ENCODE measurements at regions not wholly inside any gene's neighbourhood (a gene's known extent, or its start where the extent isn't known, plus 50 kb on each side); places are given as distances from the start of the nearest gene placed in this dataset.

DNA sequence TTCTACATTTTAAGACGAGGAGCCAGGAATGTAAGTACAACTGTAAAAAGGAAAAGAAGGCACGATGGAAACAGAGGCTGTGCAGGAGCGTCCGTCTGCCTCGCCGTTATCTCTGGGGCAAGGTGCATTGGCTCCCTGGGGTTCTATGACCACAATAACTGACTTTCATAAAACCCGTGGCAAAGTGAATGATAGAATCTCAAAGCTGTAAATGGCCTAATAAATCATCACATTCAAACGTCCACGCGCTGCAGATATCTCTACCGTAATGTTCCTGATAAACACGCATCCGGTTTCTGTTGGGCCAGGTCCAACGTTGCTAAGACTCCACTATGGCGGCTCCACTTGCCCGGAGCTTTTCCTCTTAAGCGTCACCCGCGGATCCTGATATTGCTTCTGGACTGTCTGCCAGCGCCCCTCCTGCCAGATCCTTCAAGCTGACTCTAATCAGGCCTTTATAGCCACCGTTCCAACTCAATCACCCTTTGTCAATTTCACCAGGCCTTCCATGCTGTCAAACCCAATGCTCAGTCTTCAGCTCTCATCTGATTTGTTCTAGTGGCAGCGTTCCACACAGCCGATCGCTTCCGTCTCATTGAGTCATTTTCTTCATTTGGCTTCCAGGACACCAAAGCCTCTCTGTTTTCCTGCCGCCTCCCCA, 265.6 kb upstream of the FOXK1 start:
- no peaks in the 10 kb centered on the region for H3K27me3 ChIP-seq
- H3K36me3 ChIP-seq = no peaks in the 10 kb centered on the region
- no peaks in the 10 kb centered on the region for H3K4me1 ChIP-seq (ENCODE audit: control insufficient read depth in 1 of 2, insufficient read depth in 1 of 2, low read depth in 1 of 2, low read length in 1 of 2)
- TF ChIP-seq, protein P1, sequence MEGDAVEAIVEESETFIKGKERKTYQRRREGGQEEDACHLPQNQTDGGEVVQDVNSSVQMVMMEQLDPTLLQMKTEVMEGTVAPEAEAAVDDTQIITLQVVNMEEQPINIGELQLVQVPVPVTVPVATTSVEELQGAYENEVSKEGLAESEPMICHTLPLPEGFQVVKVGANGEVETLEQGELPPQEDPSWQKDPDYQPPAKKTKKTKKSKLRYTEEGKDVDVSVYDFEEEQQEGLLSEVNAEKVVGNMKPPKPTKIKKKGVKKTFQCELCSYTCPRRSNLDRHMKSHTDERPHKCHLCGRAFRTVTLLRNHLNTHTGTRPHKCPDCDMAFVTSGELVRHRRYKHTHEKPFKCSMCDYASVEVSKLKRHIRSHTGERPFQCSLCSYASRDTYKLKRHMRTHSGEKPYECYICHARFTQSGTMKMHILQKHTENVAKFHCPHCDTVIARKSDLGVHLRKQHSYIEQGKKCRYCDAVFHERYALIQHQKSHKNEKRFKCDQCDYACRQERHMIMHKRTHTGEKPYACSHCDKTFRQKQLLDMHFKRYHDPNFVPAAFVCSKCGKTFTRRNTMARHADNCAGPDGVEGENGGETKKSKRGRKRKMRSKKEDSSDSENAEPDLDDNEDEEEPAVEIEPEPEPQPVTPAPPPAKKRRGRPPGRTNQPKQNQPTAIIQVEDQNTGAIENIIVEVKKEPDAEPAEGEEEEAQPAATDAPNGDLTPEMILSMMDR (IDR thresholded peaks at IDR 0.05) = no peak
- H3K4me3 ChIP-seq (ENCODE audit: low read depth in 1 of 2, low read length in 1 of 2) = no peak overlapping the region
- H3K27ac ChIP-seq = no peak overlapping the region
- H3K9me3 ChIP-seq = no peaks in the 10 kb centered on the region

DNA sequence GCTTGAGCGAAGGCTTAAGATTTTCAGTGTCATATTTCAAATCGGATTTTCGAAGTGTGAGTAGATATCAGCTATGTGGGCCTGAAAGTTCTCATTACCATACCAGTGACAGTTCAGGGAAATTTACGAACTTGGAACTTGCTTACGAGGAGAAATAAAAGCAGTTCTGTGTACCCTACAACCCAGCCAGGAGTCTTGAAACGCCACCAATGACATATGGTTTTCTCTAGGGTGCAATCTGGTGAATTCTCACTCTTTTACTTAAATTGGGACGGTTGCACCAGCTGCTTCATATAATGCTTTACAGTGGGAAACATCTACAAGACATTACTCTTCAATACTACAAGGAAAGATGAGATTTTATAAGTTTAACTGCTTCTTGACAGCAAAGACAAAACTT, 253.6 kb upstream of the FOXK1 start:
- H3K4me1 ChIP-seq (ENCODE audit: control insufficient read depth in 1 of 2, insufficient read depth in 1 of 2, low read depth in 1 of 2, low read length in 1 of 2) = no peaks in the 10 kb centered on the region
- TF ChIP-seq, protein P1 (IDR thresholded peaks at IDR 0.05) = no peak

DNA sequence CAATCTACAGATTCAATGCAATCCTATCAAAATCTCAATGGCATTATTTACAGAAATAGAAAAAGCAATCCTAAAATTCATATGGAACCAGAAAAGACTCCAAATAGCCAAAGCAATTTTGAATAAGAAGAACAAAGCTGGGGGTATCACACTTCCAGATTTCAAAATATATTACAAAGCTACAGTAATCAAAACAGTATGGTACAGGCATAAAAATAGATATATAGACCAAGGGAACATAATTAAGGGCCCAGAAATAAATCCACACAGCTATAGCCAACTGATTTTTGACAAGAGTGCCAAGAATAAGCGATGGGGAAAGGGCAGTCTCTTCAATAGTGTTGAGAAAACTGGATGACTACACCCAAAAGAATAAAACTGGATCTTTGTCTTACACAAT, 251.9 kb upstream of the FOXK1 start:
- Histone ChIP-seq H3K9me3 (no peaks in the 10 kb centered on the region), H3K27me3 (no peaks in the 10 kb centered on the region), H3K4me1 (ENCODE audit: control insufficient read depth in 1 of 2, insufficient read depth in 1 of 2, low read depth in 1 of 2, low read length in 1 of 2) (no peaks in the 10 kb centered on the region), H3K27ac (no peak overlapping the region), H3K4me3 (ENCODE audit: low read depth in 1 of 2, low read length in 1 of 2) (no peak overlapping the region), H3K36me3 (no peaks in the 10 kb centered on the region)
- TF ChIP-seq, protein P1 (IDR thresholded peaks at IDR 0.05) = no peak

More for the DNA sequence above, 253.6 kb upstream of the FOXK1 start:
- Histone ChIP-seq H3K27ac (no peak overlapping the region), H3K9me3 (no peaks in the 10 kb centered on the region), H3K36me3 (no peaks in the 10 kb centered on the region), H3K4me3 (ENCODE audit: low read depth in 1 of 2, low read length in 1 of 2) (no peak overlapping the region), H3K27me3 (no peaks in the 10 kb centered on the region)

DNA sequence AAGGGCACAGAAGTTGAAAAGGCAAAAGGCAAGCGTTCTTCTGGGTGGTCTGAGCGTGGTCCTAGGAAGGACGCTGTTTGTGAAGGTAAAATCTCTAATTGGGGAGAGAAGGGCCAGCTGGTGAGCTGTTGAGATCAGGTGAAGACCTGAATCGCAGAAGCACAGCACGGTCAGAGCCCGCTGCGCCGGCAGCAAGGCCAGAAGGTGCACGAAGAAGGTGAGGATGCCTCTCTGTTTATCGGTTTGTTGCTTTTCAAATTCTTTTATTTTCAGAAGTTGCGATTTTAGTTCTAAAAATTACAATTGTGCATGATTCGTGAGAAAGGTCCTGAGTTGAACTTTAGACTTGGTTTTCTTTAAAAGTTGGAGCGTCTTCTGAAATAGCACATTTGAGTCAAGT, 247.8 kb upstream of the FOXK1 start:
- Histone ChIP-seq H3K27ac (no peak overlapping the region), H3K4me3 (ENCODE audit: low read depth in 1 of 2, low read length in 1 of 2) (no peak overlapping the region), H3K9me3 (no peaks in the 10 kb centered on the region), H3K27me3 (no peaks in the 10 kb centered on the region), H3K36me3 (no peaks in the 10 kb centered on the region), H3K4me1 (ENCODE audit: control insufficient read depth in 1 of 2, insufficient read depth in 1 of 2, low read depth in 1 of 2, low read length in 1 of 2) (no peaks in the 10 kb centered on the region)
- TF ChIP-seq, protein P1 (IDR thresholded peaks at IDR 0.05) = no peak

DNA sequence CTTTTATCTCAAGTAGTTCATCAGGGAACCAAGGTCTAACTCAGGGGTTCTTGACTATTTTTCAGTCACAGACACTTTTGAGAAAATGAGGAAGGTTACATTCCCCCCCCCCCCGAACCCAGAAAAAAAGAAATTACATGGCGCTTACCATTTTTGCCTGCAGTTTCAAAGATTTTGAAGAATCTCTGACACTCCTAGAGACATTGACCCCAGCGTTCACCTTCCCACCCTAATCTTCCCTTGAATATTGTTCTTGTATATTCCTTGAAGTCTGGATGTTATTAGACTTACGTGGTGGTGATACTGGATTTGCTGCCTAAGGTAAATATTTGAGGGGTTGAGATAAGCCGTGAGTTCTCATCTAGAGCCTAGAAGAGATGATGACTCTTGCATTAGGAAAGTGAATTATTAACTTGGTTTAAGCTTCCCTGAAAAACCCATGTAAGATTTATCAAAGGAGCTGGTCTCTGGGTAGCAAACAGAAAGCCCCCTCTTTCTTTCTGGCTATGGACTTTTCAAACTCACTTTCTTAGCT, 245.7 kb upstream of the FOXK1 start:
- Histone ChIP-seq H3K27me3 (no peaks in the 10 kb centered on the region), H3K4me1 (ENCODE audit: control insufficient read depth in 1 of 2, insufficient read depth in 1 of 2, low read depth in 1 of 2, low read length in 1 of 2) (no peaks in the 10 kb centered on the region), H3K27ac (no peak overlapping the region), H3K4me3 (ENCODE audit: low read depth in 1 of 2, low read length in 1 of 2) (no peak overlapping the region), H3K36me3 (no peaks in the 10 kb centered on the region), H3K9me3 (no peaks in the 10 kb centered on the region)
- TF ChIP-seq, protein P1 (IDR thresholded peaks at IDR 0.05) = no peak

All from neutrophil (primary cell).